GM23338 (cell line): ENCODE measurements at regions not wholly inside any gene's neighbourhood (a gene's known extent, or its start where the extent isn't known, plus 50 kb on each side); places are given as distances from the start of the nearest gene placed in this dataset.

Source experiments
- EZH2 ChIP-seq: fragments of 200-600 bp; sonication (generic); IDR thresholded peaks from one replicate; pipeline ENCODE4 v1.8.0; 2017; ENCODE audit warnings: antibody characterized with exemption, mild to moderate bottlenecking, low read depth; ENCODE audit not compliant: unreplicated experiment
- JUNB ChIP-seq: IDR thresholded peaks from one replicate; pipeline ENCODE4 v1.6.1; 2016; ENCODE audit warnings: antibody characterized with exemption; ENCODE audit not compliant: unreplicated experiment
- TF ChIP-seq, protein P1 (sequence below): fragments of 250-450 bp; sonication (Bioruptor Pico); IDR thresholded peaks from 2 replicates; pipeline ENCODE4 v1.5.0; 2020; ENCODE audit warnings: mild to moderate bottlenecking, moderate library complexity
- TF ChIP-seq, protein P2 (sequence below): IDR thresholded peaks from one replicate; pipeline ENCODE4 v1.6.1; 2018; ENCODE audit warnings: antibody characterized with exemption; ENCODE audit not compliant: unreplicated experiment

DNA sequence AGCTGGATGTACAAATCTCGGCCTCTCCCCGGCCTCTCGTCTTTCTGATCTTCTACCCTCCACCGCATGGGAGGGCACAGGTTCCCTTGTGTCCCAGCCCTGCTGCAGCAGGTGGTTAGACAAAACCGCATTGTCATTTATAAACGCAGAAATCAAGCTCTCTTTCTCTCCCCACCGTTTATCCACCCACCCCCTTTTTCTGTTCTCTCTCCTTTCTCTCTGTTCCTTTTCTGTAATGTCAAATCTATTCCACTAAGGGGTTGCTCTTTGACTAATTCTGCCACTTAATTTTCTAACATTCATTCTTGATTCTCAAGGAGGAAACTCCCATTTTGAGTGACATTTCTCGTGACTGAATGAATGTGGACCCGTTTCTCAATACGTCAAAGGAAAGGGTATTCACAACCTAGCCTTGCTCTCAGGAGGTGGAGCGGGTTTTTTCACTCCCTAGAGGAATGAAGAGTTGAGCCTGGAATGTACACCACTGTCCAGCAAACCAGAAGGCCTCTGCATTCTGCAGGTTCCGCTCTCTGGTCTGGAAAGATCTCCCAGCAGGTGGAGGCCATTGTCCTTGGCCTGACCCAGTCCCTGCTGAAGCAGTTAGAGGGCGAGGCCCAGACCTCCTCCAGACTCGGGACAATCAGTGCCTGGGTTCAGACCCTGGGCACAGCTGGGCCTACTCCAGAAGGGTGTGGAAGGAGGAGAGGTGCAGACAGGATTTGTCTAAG lies 70.9 kb upstream of the ENPP6 start (continued):
- TF ChIP-seq, protein P1, sequence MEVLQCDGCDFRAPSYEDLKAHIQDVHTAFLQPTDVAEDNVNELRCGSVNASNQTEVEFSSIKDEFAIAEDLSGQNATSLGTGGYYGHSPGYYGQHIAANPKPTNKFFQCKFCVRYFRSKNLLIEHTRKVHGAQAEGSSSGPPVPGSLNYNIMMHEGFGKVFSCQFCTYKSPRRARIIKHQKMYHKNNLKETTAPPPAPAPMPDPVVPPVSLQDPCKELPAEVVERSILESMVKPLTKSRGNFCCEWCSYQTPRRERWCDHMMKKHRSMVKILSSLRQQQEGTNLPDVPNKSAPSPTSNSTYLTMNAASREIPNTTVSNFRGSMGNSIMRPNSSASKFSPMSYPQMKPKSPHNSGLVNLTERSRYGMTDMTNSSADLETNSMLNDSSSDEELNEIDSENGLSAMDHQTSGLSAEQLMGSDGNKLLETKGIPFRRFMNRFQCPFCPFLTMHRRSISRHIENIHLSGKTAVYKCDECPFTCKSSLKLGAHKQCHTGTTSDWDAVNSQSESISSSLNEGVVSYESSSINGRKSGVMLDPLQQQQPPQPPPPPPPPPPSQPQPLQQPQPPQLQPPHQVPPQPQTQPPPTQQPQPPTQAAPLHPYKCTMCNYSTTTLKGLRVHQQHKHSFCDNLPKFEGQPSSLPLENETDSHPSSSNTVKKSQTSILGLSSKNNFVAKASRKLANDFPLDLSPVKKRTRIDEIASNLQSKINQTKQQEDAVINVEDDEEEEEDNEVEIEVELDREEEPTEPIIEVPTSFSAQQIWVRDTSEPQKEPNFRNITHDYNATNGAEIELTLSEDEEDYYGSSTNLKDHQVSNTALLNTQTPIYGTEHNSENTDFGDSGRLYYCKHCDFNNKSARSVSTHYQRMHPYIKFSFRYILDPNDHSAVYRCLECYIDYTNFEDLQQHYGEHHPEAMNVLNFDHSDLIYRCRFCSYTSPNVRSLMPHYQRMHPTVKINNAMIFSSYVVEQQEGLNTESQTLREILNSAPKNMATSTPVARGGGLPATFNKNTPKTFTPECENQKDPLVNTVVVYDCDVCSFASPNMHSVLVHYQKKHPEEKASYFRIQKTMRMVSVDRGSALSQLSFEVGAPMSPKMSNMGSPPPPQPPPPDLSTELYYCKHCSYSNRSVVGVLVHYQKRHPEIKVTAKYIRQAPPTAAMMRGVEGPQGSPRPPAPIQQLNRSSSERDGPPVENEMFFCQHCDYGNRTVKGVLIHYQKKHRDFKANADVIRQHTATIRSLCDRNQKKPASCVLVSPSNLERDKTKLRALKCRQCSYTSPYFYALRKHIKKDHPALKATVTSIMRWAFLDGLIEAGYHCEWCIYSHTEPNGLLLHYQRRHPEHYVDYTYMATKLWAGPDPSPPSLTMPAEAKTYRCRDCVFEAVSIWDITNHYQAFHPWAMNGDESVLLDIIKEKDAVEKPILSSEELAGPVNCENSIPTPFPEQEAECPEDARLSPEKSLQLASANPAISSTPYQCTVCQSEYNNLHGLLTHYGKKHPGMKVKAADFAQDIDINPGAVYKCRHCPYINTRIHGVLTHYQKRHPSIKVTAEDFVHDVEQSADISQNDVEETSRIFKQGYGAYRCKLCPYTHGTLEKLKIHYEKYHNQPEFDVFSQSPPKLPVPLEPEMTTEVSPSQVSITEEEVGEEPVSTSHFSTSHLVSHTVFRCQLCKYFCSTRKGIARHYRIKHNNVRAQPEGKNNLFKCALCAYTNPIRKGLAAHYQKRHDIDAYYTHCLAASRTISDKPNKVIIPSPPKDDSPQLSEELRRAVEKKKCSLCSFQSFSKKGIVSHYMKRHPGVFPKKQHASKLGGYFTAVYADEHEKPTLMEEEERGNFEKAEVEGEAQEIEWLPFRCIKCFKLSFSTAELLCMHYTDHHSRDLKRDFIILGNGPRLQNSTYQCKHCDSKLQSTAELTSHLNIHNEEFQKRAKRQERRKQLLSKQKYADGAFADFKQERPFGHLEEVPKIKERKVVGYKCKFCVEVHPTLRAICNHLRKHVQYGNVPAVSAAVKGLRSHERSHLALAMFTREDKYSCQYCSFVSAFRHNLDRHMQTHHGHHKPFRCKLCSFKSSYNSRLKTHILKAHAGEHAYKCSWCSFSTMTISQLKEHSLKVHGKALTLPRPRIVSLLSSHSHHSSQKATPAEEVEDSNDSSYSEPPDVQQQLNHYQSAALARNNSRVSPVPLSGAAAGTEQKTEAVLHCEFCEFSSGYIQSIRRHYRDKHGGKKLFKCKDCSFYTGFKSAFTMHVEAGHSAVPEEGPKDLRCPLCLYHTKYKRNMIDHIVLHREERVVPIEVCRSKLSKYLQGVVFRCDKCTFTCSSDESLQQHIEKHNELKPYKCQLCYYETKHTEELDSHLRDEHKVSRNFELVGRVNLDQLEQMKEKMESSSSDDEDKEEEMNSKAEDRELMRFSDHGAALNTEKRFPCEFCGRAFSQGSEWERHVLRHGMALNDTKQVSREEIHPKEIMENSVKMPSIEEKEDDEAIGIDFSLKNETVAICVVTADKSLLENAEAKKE (CRISPR knock-in tag), result no peak
- TF ChIP-seq, protein P2, sequence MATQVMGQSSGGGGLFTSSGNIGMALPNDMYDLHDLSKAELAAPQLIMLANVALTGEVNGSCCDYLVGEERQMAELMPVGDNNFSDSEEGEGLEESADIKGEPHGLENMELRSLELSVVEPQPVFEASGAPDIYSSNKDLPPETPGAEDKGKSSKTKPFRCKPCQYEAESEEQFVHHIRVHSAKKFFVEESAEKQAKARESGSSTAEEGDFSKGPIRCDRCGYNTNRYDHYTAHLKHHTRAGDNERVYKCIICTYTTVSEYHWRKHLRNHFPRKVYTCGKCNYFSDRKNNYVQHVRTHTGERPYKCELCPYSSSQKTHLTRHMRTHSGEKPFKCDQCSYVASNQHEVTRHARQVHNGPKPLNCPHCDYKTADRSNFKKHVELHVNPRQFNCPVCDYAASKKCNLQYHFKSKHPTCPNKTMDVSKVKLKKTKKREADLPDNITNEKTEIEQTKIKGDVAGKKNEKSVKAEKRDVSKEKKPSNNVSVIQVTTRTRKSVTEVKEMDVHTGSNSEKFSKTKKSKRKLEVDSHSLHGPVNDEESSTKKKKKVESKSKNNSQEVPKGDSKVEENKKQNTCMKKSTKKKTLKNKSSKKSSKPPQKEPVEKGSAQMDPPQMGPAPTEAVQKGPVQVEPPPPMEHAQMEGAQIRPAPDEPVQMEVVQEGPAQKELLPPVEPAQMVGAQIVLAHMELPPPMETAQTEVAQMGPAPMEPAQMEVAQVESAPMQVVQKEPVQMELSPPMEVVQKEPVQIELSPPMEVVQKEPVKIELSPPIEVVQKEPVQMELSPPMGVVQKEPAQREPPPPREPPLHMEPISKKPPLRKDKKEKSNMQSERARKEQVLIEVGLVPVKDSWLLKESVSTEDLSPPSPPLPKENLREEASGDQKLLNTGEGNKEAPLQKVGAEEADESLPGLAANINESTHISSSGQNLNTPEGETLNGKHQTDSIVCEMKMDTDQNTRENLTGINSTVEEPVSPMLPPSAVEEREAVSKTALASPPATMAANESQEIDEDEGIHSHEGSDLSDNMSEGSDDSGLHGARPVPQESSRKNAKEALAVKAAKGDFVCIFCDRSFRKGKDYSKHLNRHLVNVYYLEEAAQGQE, result no peak
- no peak for TF ChIP-seq EZH2
- no peak for TF ChIP-seq JUNB
